HG03039 (cell line): ENCODE measurements at regions not wholly inside any gene's neighbourhood (a gene's known extent, or its start where the extent isn't known, plus 50 kb on each side); places are given as distances from the start of the nearest gene placed in this dataset.

Experiments
- ATAC-seq: cut with Tn5 transposase; IDR thresholded peaks from one replicate; pipeline ENCODE4 v1.9.1; 2021; ENCODE audit warnings: mild to moderate bottlenecking, moderate library complexity; ENCODE audit not compliant: unreplicated experiment

DNA sequence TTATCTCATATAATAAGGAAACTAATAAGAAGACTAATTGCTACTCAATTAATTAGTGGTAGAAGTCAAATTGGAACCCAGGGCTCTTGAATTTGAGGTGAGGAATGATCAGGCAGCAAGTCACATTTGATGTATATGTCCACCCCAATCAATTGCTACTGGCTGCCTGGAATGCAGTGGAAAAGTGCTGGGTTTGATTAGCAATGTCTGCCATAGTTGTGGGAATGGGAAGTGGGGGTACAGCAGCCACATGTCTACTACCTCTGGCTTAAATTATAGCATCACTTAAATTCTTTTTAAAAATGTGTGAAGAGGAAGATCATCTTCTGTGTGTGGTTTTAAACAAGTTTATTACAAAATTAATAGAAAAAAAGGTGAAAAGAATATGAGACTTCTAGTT, 50.8 kb upstream of the NAV2 start:
- ATAC-seq = no peak

DNA sequence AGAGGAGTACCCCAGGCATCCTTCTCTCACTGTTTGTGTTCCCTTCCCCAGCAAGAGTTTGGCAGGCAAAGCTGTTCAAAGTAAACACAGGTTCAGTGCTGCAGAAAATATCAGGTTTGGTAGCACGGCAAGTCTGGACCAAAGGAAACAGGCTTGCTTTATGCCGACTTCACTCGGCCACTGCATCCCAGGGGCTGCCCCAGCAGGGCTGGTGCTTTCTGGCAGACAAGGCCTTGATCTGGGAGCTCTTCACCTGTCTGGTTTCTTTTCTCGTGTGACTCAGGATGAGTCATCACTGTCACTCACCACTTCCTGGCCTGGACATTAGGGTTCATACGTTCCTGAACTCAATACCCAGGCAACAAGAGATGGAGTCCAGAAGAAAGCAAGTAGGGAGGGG, 52.6 kb upstream of the NAV2 start:
- peak; percentile 98 for ATAC-seq

DNA sequence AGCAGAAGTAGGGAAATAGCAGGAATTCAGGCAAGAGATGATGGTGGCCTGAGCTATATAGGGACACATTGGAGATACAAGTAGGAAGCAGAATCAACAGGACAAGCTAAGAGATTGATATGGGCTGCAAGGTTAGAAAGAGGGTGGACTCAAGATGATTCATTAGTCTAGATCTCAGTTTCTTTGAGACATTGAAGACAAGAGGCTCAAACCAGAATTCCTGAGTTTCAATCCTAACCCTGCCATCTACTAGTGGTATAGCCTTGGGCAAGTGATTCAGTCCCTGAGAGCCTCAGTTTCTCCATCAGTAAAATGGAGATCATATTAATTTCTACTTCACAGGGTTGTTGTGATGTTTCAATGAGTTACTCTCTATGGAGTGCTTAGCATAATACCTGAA, 53.1 kb upstream of the NAV2 start:
- no peak for ATAC-seq

- ATAC-seq = no peak
Observed at GRCh38 chr11:19658344-19658743, 54.3 kb upstream of the NAV2 start.

DNA sequence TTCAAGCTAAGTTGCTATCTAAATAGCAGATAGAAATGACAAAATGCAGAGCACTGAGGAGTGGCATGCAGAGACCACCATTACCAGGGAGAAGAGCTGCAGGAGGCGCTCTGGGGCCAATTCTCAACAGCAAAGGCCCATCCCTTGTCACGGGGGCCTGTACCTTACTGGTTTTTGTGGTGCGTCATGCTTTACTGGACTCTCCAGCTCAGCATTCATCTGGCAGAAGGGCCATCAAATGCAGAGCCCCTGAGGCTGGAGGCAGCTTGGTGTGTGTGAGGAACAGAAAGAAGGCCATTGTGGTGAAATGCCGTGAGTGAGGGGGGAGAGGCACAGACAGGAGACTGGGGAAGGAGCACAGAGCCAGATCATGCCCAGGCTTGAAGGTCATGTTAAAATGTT, 56.5 kb upstream of the NAV2 start:
- no peak for ATAC-seq

DNA sequence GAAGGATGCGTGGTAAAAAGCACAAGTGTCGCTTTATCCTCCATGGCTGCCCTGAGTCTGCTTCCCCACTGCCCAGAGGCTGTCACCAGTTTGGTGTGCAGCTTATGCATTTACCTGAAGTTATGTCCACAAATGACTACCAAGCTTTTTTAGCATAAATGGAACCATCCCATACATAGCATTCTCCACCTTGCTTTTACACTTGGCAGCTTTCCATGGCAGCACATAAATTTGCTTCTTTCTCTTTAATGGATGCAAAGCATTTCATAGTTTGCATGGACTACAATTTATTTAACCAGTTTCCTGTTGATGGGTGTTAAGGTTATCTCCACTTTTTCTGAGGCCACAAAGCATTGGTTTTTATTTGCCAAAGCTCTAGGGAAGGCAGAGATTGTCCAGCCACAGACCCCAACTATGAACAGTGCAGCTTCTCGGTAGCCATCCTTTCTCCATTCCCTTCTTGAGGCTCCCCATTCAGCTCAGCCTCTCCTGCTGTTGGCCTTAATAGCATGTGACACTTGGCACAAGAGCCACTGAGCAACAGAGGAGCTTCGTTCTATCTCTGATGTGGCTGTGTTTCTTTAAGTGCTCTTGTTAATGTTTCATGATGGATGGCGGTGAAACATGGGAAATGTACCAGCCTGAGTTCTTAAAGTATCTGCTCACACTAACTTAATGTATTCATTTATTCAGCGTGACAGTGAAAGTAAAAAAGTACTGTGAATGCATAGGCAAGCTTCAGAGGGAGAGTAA, 59.8 kb upstream of the NAV2 start:
- ATAC-seq = no peak

DNA sequence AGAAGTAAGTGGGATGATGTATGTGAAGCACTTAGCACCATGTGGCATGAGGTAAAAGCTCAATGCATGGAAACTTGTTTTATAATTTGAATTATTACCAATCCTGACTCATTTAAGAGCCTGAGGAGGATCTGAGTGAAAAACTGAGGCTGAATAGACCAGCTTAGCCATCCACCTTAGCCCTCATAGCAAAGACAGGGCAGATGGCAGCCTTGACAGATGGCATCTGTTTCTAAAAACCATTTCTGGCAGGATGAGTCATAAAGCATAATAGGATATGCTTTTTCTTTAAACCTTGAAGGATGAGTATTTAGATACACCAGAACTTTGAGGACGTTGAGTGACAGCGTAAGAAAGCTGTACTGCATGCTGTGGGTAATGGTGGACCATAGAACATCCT, 61.0 kb upstream of the NAV2 start:
- no peak for ATAC-seq

DNA sequence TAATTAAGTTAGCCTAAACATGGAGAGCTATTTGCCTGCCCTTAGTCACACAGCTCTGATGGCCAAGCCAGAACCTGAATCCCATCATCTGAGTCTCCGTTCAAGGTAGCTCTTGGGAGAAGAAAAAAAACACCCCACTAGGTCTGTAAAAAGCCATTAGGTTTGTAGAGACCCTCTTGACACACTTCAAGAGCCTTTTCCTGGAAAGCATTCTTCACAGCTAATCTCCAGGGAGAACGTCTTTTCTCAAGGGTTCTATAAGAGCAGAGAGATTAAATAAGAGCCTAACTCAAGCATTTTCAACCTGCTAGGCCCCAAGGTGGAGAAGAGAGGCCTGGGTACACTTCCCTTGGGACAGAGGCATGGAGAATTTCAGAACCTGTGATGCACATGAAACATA, 61.6 kb upstream of the NAV2 start:
- no peak for ATAC-seq

DNA sequence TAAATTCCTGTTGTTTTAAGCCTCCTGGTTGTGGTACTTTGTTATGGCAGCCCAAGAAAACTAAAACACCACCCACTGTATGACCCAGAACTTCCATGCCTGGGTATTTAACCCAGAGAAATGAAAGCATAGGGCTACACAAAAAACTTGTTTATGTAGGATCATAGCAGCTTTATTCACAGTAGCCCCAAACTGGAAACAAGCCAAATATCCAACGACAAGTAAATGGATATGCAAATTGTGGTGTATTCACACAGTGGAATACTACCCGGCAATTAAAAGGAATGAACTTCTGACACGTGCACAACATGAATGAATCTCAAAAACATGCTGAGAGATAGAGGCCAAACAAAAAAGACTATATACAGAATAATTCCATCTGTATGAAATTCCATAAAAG, 62.2 kb upstream of the NAV2 start:
- no peak for ATAC-seq

DNA sequence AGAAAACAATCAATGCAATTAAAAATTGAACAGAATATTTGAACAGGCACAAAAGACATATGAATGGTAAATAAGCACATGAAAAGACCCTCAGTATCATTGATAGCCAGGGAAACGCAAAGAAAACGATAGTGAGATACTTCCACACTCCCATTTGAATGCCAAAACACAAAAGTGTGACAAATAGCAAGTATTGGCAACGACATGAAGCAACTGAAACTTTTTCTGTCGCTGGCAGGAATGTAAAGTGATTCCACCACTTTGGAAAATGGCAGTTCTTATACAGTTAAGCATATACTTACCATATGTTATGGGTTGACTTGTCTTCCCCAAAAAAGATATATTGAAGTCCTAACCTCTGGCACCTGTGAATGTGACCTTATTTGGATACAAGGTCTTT, 62.9 kb upstream of the NAV2 start:
- no peak for ATAC-seq

DNA sequence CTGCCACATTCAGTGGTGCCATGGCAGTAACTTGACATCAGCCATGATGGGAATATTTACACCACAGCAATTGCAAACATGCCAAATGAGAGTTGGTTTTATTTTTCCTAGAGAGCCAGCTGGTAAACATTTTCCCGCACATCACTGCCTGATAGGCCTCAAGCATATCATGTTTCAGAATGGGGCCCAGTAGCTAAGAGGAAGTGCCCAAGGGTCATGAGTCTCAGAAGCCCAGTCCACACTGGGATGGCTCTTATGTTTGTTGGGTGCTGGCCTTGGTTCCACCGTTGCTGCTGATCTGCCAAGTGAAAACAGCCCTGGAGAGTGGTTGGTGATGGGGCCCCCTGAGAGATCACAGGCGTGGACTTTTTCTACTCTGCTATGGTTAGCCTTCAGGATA, 64.3 kb upstream of the NAV2 start:
- ATAC-seq = no peak

DNA sequence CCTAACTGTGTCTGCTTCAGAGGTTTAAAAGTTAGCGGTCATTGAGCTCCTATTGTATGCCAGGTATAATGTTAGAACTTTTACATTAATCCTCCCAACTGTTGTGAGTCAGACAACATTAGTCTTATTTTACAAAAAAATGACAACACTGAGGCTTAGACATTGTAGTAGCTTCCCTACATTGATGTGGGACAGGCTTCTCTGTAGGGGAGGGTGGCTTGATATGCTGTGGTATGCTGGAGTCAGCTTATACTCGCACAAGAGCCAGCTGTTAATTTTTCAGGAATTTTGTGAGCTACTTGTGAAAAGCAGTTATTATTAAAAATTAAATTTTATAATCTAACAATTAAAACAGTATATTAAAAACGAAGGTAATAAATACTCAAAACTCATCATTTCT, 64.8 kb upstream of the NAV2 start:
- ATAC-seq = no peak

GRCh38 chr11:19646921-19647320, 65.7 kb upstream of the NAV2 start:
- no peak for ATAC-seq

- no peak for ATAC-seq
Observed at GRCh38 chr11:19646308-19646707, 66.3 kb upstream of the NAV2 start.

GRCh38 chr11:19644316-19644715, 68.3 kb upstream of the NAV2 start:
- no peak for ATAC-seq

DNA sequence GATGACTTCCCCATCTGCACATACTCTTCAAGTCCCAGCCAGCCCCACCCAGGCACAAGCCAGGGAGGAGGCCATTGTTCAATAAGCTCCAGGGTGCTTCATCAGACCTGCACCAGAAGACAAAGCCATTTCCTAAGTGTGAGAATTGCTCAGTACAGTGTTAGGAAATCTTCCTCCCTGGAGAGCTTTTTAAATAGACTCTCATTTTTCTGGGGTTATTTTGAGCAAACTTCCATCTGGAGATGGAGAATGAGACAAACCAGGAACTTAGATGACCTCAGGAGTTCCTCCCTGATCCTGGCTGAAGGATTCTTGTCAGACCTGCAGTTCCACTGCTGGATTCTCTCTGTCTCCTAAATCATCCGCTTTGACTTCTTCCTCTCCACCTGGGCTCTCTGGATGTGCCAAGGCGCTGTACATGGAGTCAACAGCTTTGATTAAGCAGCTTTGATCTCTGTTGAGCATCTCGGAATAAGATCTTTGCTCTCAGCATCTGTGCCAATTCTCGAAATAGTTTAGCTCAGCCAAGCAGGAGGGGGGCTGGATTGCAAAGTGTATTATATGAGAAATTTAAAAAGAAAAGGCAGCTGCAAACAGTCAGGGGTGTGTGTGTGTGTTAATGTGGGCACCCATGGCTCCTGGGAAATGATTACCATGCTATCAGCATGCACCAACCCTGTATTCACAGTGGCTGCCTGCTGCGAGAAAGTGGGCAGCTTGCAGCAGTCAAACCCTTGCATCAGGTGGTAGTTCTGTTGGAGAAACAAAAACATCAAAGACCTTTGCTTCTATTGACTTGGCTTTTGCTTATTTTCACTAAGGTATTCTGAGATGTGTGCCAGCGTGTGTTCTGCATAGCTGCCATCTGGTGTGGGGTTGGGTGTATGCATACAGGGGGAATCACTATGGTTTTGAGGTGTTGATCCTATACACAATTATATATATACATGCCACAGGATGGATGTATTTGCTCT, 70.2 kb upstream of the NAV2 start:
- ATAC-seq = no peak

- no peak for ATAC-seq
Observed at GRCh38 chr11:19639603-19640105, 73.0 kb upstream of the NAV2 start.

- no peak for ATAC-seq
Observed at GRCh38 chr11:19635332-19635731, 77.3 kb upstream of the NAV2 start.

DNA sequence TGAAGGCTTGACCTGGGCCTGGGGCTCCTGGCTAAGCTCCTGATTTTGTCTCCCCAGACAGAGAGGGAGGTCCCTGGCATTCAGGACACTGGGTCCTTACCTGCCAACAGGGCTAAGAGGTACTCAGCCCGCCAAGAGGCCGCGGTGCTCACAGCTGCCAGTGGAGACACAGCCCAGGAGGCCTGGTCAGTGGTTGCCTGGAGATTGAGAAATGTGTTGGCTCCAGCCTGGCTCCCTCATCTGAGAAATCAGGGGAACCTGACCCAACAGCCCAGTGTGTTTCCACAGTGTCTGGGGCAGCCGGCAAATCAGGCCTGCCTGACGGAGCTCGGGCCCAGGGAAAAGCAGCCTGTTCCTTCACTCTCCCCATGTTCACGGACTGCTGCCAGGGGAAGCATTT, 79.4 kb upstream of the NAV2 start:
- no peak for ATAC-seq

DNA sequence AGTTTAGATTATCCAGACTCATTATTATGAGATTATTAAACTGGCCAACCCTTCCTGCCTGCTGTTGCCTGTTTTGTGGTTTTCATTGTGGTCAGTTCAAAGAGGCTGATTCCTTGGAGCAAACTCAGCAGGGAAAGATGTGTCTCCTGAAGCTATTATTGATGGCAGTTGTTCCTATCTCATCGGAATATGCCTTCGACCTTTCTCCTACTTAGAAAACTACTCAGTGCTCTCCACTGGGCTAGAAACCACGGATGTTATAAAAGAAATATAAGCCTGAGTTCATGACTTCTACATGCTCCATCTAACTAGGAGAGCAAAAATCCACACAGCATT, 80.2 kb upstream of the NAV2 start:
- ATAC-seq = no peak

- ATAC-seq = no peak
Observed at GRCh38 chr11:19631712-19632498, 80.7 kb upstream of the NAV2 start.
